IPS-18c (cell line): ENCODE measurements at regions not wholly inside any gene's neighbourhood (a gene's known extent, or its start where the extent isn't known, plus 50 kb on each side); places are given as distances from the start of the nearest gene placed in this dataset.

ENCODE experiments used
- H3K4me3 ChIP-seq: 2 replicates; pipeline ENCODE4 v1.7.0; 2013; ENCODE audit warnings: low read depth, mild to moderate bottlenecking, low read length, moderate library complexity; ENCODE audit not compliant: insufficient read depth
- H3K9me3 ChIP-seq: one replicate; pipeline ENCODE4 v1.6.1; 2013; ENCODE audit warnings: mild to moderate bottlenecking, low read length, moderate library complexity; ENCODE audit not compliant: control insufficient read depth, insufficient read depth

DNA sequence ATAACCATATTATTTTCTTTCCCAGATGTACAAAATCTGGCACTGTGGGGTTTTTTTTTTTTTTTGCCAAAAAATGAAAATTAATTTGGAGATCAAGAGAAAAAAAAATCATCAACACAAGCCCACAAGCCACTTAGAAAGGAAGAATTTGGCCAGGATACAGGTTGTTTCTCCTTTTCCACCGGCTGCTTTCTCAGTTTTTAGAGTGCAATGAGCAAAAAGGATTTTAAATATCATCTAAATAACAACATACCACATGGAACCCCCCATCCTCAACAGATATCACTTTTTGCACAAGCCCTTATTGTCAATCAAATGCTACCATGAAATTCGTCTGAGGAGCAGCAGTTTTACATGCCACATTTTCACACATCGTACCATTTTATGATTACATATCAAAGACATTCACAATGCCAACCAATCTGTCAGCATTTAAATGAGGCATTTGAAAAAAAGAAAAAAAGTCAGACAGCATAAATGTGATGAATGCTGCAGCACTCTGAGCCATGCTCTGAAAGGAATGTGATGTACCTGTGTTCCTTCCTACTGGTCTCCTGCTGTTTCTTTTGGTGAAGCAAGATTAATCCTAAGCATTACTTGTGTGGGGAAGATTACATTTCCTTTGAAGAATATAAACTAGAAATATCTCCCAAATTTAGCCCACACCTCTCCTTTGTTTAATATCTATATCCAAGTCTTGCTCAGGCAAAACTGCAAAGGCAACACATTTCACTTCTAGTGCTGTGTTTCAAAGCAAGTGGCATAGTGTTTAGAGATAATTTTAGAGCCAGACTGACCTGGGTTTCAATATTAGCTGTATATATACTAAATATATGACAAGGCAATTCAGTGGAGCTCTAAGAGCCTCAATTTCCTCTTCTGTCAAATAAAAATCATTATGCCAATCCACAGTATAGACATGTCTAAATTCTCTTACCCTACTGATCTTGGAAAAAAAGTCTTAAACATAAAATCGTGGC, 391.3 kb downstream of the CMPK2 start:
- Histone ChIP-seq H3K9me3 (no peaks in the 10 kb centered on the region), H3K4me3 (no peak overlapping the region)

- Histone ChIP-seq H3K4me3 (no peak overlapping the region), H3K9me3 (no peaks in the 10 kb centered on the region)
Measured at GRCh38 chr2:6475155-6475940, 390.4 kb downstream of the CMPK2 start.

DNA sequence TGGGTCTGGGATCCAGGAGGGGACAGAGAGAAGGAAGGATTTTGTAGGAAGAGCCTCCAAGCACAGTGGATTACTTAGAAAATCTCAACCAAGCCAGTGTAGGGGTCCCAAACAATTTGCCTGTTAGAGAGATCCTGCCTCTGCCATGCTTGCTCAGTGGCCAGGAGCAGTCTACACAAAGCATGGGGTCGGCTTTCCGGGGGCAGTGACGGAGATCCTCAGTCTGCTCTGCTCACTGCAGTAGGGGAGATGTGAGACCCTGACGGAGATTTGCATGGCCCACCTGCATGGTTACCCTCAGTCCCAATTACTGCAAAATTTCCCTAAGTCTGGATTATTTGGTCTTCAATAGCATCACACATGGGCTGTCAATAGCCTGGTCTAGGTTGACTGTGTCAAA, 385.2 kb downstream of the CMPK2 start:
- Histone ChIP-seq H3K9me3 (peaks cover 4% of the 10 kb centered on the region), H3K4me3 (no peak overlapping the region)

DNA sequence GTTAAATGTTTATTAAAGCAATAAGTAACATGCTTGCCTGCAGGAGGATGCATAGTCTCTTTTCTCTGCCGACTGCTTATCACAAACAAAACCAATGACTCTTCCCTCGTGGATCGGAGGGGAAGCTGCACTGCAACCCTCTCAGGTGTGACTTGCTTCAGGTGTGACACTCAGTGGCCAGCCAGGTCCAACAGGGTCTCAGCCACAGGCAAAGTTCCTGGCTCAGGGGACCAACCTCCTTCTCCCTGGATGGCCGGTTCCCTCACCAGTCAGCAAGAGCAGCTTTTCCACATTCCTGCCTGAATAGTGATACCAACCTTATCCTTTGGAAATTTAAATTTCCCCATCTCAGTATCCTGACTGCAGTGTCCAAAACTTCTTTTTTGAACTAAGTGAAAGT, 383.5 kb downstream of the CMPK2 start:
- no peak overlapping the region for H3K4me3 ChIP-seq
- peaks cover 4% of the 10 kb centered on the region for H3K9me3 ChIP-seq

DNA sequence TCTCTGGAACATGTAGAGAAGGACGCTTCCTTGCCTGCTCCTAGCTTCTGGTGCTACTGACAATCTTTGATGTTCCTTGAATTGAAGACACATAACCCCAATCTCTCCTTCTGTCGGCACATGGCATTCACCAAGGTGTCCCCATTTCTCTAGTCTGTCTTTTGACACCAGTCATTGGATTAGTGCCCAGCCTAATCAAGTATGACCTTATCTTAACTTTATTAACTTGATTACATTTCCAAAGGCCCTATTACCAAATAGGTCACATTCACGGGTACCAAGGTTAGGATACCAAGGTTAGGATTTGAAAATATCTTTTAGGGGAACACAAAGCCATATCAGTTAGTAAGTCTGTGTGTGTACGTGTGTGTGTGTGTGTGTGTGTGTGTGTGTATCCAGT, 377.9 kb downstream of the CMPK2 start:
- H3K4me3 ChIP-seq, result no peak overlapping the region
- peaks cover 7% of the 10 kb centered on the region for H3K9me3 ChIP-seq

DNA sequence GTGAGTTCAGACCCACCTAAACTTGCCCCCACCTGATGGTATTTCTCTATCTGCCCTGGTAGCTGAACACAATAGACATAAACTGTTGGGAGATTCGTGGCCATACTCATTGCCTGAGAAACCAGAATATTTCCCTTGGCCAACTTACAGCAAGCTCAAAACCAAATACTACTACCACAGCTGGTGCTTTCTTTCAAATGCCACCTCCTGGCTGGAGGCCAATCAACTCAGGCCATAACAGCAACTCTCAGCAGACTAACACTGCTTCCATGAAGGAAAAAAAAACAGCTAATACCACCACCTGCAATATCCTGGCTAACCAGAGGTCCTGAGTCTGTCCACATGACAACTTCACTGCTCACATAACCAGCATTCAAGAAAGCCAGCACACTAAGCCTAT, 373.1 kb downstream of the CMPK2 start:
- Histone ChIP-seq H3K9me3 (peaks cover 3% of the 10 kb centered on the region), H3K4me3 (no peak overlapping the region)

GRCh38 chr2:6493266-6493665, 372.4 kb downstream of the CMPK2 start:
- no peak overlapping the region for H3K4me3 ChIP-seq
- H3K9me3 ChIP-seq, result peaks cover 3% of the 10 kb centered on the region

DNA sequence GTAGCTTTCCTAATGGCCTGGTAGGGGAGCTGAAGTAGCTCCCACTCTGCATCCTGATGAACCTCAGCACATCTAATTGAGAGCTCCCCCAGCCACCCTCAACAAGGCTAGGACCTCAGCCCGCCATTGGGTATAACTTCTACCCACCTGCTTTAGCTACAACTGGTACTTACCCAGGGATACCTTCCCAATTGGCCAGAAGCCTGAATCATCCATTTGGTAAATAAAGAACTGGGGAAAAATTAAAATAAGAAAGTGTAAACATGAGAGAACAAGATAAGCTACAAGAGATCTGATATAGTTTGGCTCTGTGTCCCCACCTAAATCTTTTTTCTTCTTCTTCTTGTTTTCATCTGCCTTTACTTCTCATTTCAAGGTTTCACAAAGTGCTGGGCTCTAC, 372.0 kb downstream of the CMPK2 start:
- no peak overlapping the region for H3K4me3 ChIP-seq
- peaks cover 3% of the 10 kb centered on the region for H3K9me3 ChIP-seq

GRCh38 chr2:6495466-6495865, 370.2 kb downstream of the CMPK2 start:
- no peak overlapping the region for H3K4me3 ChIP-seq

DNA sequence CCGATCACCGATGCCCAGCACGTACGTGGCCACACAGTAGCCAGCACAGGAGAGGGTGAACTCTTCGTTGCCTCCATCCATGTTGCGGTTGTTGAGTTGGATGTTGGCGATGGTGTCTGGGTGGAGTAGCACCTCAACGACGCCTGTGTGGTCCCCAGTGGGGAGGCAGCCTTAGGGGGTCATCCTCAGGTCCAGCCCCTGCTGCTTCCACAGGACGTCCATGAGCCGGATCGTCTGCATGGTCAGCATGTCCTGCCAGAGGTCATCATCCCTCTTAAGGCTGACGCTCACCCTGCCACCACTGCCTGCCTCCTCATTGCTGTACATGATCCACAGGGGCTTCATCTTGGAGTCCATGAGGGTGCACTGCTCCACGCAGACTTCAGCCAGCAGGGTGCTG, 369.3 kb downstream of the CMPK2 start:
- no peak overlapping the region for H3K4me3 ChIP-seq

More at GRCh38 chr2:6495466-6495865, 370.2 kb downstream of the CMPK2 start:
- peaks cover 3% of the 10 kb centered on the region for H3K9me3 ChIP-seq

DNA sequence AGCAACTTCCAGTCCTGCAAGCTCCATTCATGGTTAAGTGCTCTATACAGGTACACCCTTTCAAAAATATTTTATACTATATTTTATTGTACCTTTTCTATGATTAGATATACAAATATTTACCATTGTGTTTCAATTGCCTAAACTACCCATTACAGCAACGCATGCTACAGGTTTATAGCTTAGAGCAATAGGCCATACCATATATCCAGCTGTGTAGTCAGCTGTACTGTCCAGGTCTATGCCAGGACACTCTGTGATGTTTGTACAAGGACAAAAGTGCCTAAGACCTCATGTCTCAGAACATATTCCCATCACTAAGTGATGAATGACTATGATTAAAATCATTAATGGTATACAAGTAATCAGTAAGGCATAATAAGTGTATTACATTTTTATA, 368.7 kb downstream of the CMPK2 start:
- H3K9me3 ChIP-seq, result no peaks in the 10 kb centered on the region
- H3K4me3 ChIP-seq, result no peak overlapping the region

More for the DNA sequence above, 369.3 kb downstream of the CMPK2 start:
- peaks cover 3% of the 10 kb centered on the region for H3K9me3 ChIP-seq

DNA sequence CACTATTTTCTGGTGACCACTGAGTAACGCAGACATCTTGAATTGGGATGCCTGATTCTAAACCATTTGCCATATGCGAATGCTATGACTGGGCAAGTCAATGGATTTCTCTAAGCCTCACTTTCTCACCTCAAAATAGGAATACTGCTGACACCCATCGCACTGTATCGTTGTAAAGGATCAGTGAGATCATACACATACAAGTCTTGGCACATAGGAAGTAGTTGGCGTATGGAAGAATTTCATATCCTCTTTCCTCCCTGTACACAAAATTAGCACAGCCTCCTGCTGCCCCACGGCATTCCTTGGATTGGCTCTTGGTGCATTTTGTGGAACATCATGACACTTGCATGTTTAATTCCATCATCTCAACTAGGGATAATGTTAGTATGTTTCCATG, 366.9 kb downstream of the CMPK2 start:
- no peaks in the 10 kb centered on the region for H3K9me3 ChIP-seq

DNA sequence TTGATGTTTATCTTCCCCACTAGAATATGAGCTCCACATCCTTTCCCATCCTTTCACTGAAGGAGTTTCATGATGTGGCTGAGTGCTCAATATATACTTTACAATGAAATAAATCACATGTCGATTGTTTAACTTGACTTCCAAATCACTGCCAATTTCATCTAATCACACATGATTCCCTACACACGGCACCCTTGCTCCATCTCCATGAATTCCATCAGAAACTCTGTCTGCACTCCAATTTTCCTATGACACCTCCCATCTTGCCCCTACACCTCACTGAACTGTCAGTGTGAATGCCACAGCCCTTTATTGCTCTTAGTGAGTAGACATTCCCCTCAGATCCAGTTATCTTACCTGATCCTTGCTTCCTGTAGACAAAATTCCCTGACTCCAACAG, 366.0 kb downstream of the CMPK2 start:
- Histone ChIP-seq H3K9me3 (no peaks in the 10 kb centered on the region), H3K4me3 (no peak overlapping the region)

More for the DNA sequence above, 366.9 kb downstream of the CMPK2 start:
- H3K4me3 ChIP-seq, result no peak overlapping the region

DNA sequence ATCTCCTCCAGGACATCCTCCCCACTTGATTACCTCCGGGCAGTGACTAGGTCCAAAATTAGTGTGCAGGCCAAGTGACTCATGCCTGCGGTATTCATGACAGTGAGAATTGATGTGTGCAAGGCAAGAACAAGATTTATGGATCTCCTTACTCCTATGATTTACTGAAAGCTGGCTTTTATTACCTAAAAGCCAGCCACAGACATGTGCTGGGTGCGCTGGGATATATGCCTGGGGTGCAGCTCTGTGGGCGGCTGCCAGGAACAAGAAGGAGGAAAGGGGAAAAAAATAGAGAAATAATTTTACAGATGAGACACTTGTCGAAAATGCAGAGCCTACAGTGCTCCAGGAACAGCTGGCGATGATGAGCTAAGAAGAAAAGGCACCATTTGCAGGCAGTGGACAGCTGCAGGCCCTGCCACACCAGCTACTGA, 359.3 kb downstream of the CMPK2 start:
- no peaks in the 10 kb centered on the region for H3K9me3 ChIP-seq
- H3K4me3 ChIP-seq, result no peak overlapping the region

DNA sequence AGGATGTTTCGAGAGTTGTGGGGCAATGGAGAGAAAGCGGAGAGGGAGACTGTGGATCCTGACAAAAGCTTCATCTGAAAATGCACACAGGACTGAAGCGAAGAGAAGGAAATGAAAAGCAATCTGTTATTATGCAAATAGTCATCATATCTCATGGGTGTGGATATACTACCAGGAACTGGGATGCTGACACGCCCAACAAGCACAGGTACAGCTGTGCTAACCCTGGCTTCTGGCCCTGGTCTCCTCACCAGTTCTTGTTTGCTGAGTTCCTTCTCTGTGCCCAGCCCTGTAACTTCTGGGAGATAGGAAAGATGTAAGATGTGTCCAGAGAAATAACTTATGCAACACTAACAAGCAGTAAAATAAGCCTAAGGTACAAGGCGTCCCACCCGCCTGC, 358.8 kb downstream of the CMPK2 start:
- no peaks in the 10 kb centered on the region for H3K9me3 ChIP-seq
- no peak overlapping the region for H3K4me3 ChIP-seq

- H3K9me3 ChIP-seq, result no peaks in the 10 kb centered on the region
- no peak overlapping the region for H3K4me3 ChIP-seq
Measured at GRCh38 chr2:6510532-6510931, 355.2 kb downstream of the CMPK2 start.

DNA sequence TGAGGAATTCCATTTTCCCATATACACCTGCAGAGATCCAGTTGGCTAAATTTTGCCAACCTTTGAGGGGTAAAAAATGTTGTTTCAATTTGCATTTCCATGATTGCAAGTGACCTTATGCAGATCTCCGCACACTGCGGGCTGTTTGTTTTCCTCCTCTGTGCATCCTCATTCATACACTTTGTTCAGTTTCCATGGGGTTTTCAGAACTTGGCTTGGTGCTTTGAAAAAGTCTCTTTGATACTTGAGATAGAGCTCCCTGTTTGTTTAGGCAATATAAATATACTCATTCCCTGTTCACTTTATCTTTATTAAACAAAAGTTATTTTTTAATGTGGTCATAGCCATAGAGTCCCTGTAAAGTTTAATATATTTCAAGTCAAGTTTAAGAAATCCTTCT, 353.1 kb downstream of the CMPK2 start:
- H3K4me3 ChIP-seq, result no peak overlapping the region
- H3K9me3 ChIP-seq, result no peaks in the 10 kb centered on the region

DNA sequence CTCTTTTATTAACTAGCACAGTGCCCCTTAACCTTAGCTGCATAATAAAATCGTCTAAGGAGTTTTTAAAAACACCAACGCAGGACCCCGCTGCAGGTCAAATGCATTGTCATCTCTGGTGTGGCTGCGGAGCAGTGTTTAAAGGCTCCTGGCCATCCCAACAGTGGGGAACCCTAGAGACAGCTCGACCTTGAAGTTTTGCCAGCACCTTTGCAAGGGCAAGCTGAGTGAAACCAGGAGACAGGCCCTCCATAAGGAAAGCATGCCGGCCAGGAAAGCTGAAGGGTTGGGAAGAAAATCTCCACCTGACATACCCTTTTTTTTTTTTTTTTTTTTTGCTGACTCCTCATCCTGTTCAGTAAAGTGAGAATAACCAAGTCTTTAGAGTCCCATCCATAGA, 349.0 kb downstream of the CMPK2 start:
- peaks cover 2% of the 10 kb centered on the region for H3K9me3 ChIP-seq
- H3K4me3 ChIP-seq, result no peak overlapping the region
